ENCODE measurements at regions not wholly inside any gene's neighbourhood (a gene's known extent, or its start where the extent isn't known, plus 50 kb on each side); places are given as distances from the start of the nearest gene placed in this dataset.

- TF ChIP-seq RAD51 (IDR thresholded peaks at IDR 0.05): no peak
- no peak for TF ChIP-seq BRCA1 (IDR thresholded peaks at IDR 0.05; ENCODE audit: low read depth, low read length)
- no peak for TF ChIP-seq PBX3 (IDR thresholded peaks at IDR 0.05; ENCODE audit: insufficient replicate concordance, low read depth, low read length)
- no peak for TF ChIP-seq RB1 (IDR thresholded peaks at IDR 0.05; ENCODE audit: borderline replicate concordance)
- TF ChIP-seq KDM1A (IDR thresholded peaks at IDR 0.05; ENCODE audit: borderline replicate concordance): no peak
- no peak for TF ChIP-seq USF2 (IDR thresholded peaks at IDR 0.05; ENCODE audit: borderline replicate concordance, low read depth, low read length)
- TF ChIP-seq IRF4 (IDR thresholded peaks at IDR 0.05; ENCODE audit: low read depth, low read length): no peak
- TF ChIP-seq GABPA (IDR thresholded peaks at IDR 0.05; ENCODE audit: low read depth): no peak
- TF ChIP-seq MTA3 (IDR thresholded peaks at IDR 0.05; ENCODE audit: borderline replicate concordance, low read length): no peak
- TF ChIP-seq FOXK2 (IDR thresholded peaks at IDR 0.05): no peak
- TF ChIP-seq HCFC1 (IDR thresholded peaks at IDR 0.05; ENCODE audit: low read length): no peak
These were observed 74.5 kb upstream of the PLS3 start (continued) for GRCh38 chrX:115486510-115486909.

GRCh38 chrX:115487608-115488007, 73.4 kb upstream of the PLS3 start:
- ChIA-PET POLR2A (no interaction called here), SMC1A (ENCODE audit: uncharacterized antibody, unreplicated experiment) (no interaction called here), CTCF (no interaction called here), RAD21 (ENCODE audit: unreplicated experiment) (no interaction called here)
- Histone ChIP-seq H4K20me1 (ENCODE audit: control insufficient read depth, insufficient read depth) (no peaks in the 10 kb centered on the region), H3K36me3 (ENCODE audit: control insufficient read depth in 2 of 2, insufficient read depth in 2 of 2, low read length in 1 of 2) (no peaks in the 10 kb centered on the region), H3K9ac (ENCODE audit: control insufficient read depth, insufficient read depth, low read length) (no peak overlapping the region), H3K9me3 (replicated peaks; ENCODE audit: control insufficient read depth, insufficient read depth, low read length) (no peaks in the 10 kb centered on the region), H3K4me2 (ENCODE audit: control insufficient read depth, insufficient read depth) (no peak overlapping the region), H3K79me2 (ENCODE audit: control insufficient read depth, insufficient read depth, low read length) (no peaks in the 10 kb centered on the region), H3K27ac (ENCODE audit: control insufficient read depth, insufficient read depth) (no peak overlapping the region), H3K4me1 (ENCODE audit: control insufficient read depth, insufficient read depth, low read length) (no peaks in the 10 kb centered on the region), H3K4me3 (no peak overlapping the region), H2AFZ (ENCODE audit: control insufficient read depth, low read depth, low read length) (no peak overlapping the region), H3K27me3 (replicated peaks in 1 of 2; ENCODE audit: control insufficient read depth in 2 of 2, insufficient read depth in 2 of 2, low read length in 1 of 2) (no peaks in the 10 kb centered on the region)
- FAIRE-seq: no peak
- BruUV-seq (replicated peaks): no TSS peak
- ATAC-seq: no peak
- in situ Hi-C loops (cut with MboI) (no loop called here), intact Hi-C loops (cut with micrococcal nuclease; ENCODE audit: unreplicated experiment) (no loop called here)
- DNase-seq (ENCODE audit: low read depth, low spot score): no peak
- TF ChIP-seq REST (IDR thresholded peaks at IDR 0.05; ENCODE audit: low read depth, low read length): no peak
- no peak for TF ChIP-seq PBX3 (IDR thresholded peaks at IDR 0.05; ENCODE audit: insufficient replicate concordance, low read depth, low read length)
- TF ChIP-seq ZNF274 (IDR thresholded peaks at IDR 0.05; ENCODE audit: insufficient read depth, insufficient read length): no peak
- TF ChIP-seq IRF4 (IDR thresholded peaks at IDR 0.05; ENCODE audit: low read depth, low read length): no peak
- no peak for TF ChIP-seq RELA (IDR thresholded peaks at IDR 0.05; ENCODE audit: borderline replicate concordance, partially characterized antibody)
- no peak for TF ChIP-seq CEBPZ (IDR thresholded peaks at IDR 0.05; ENCODE audit: low read depth, low read length)
